HepG2 (cell line): ENCODE measurements at regions not wholly inside any gene's neighbourhood (a gene's known extent, or its start where the extent isn't known, plus 50 kb on each side); places are given as distances from the start of the nearest gene placed in this dataset.
A peak's percentile ranks its signal among the peaks of the same experiment; 100 is the strongest.

ENCODE experiments used
- BRCA1 ChIP-seq: sonication (generic); formaldehyde crosslinking; IDR thresholded peaks from 2 replicates; pipeline ENCODE4 v1.4.0; 2020; ENCODE audit warnings: missing genetic modification reagents
- ELF3 ChIP-seq: IDR thresholded peaks from 2 replicates; pipeline ENCODE4 v1.6.1; 2016; ENCODE audit warnings: missing genetic modification reagents, missing compliant biosample characterization
- FOXJ3 ChIP-seq: sonication (generic); formaldehyde crosslinking; IDR thresholded peaks from 2 replicates; pipeline ENCODE4 v1.4.0; 2020; ENCODE audit warnings: missing genetic modification reagents, mild to moderate bottlenecking, borderline replicate concordance
- FOXO1 ChIP-seq: sonication (generic); formaldehyde crosslinking; IDR thresholded peaks from 2 replicates; pipeline ENCODE4 v1.4.0; 2020; ENCODE audit warnings: missing genetic modification reagents
- HDAC6 ChIP-seq: fragments of 200-600 bp; sonication (generic); IDR thresholded peaks from 2 replicates; pipeline ENCODE4 v1.7.0; 2017; ENCODE audit warnings: mild to moderate bottlenecking, antibody characterized with exemption, low read length, low read depth
- KMT2A ChIP-seq: sonication (generic); formaldehyde crosslinking; IDR thresholded peaks from 2 replicates; pipeline ENCODE4 v1.4.0; 2020; ENCODE audit warnings: missing genetic modification reagents
- NCOA5 ChIP-seq: sonication (generic); formaldehyde crosslinking; IDR thresholded peaks from 2 replicates; pipeline ENCODE4 v1.4.0; 2020; ENCODE audit warnings: missing genetic modification reagents
- NR2C2 ChIP-seq: sonication (generic); formaldehyde crosslinking; IDR thresholded peaks from 2 replicates; pipeline ENCODE4 v1.4.0; 2020; ENCODE audit warnings: missing genetic modification reagents, mild to moderate bottlenecking, moderate library complexity, borderline replicate concordance
- PAWR ChIP-seq: sonication (generic); formaldehyde crosslinking; IDR thresholded peaks from 2 replicates; pipeline ENCODE4 v1.4.0; 2020; ENCODE audit warnings: missing genetic modification reagents, mild to moderate bottlenecking, borderline replicate concordance
- RFXANK ChIP-seq: IDR thresholded peaks from 2 replicates; pipeline ENCODE4 v1.6.1; 2016
- SOX5 ChIP-seq: IDR thresholded peaks from 2 replicates; pipeline ENCODE4 v1.6.1; 2016; ENCODE audit warnings: borderline replicate concordance
- SRSF4 ChIP-seq: fragments of 200-400 bp; formaldehyde crosslinking; IDR thresholded peaks from one replicate; pipeline ENCODE4 v1.6.1; 2018; ENCODE audit warnings: mild to moderate bottlenecking, low read depth, low read length, moderate library complexity; ENCODE audit not compliant: poor library complexity, severe bottlenecking
- SSRP1 ChIP-seq: IDR thresholded peaks from 2 replicates; pipeline ENCODE4 v1.6.1; 2016; ENCODE audit warnings: control low read depth
- TAF15 ChIP-seq: fragments of 200-400 bp; formaldehyde crosslinking; IDR thresholded peaks from one replicate; pipeline ENCODE4 v1.6.1; 2018; ENCODE audit warnings: mild to moderate bottlenecking, low read depth, low read length; ENCODE audit not compliant: poor library complexity, severe bottlenecking
- TCF12 ChIP-seq, 2 experiments: fragments of 450-650 bp in 1 of 2; sonication (generic) in 1 of 2; formaldehyde crosslinking in 1 of 2; IDR thresholded peaks; 2 replicates each; pipeline versions ENCODE4 v1.6.1 to v1.8.0; 2017 to 2022; ENCODE audit warnings: antibody characterized with exemption in 1 of 2, mild to moderate bottlenecking in 1 of 2, missing genetic modification reagents in 1 of 2, moderate library complexity in 1 of 2
- ZBTB4 ChIP-seq: sonication (generic); formaldehyde crosslinking; IDR thresholded peaks from 2 replicates; pipeline ENCODE4 v1.4.0; 2020; ENCODE audit warnings: missing genetic modification reagents, mild to moderate bottlenecking, borderline replicate concordance
- ZBTB8A ChIP-seq: sonication (generic); formaldehyde crosslinking; IDR thresholded peaks from 2 replicates; pipeline ENCODE4 v1.4.0; 2020; ENCODE audit warnings: mild to moderate bottlenecking, low read depth, missing genetic modification reagents, borderline replicate concordance
- ZMAT3 ChIP-seq: sonication (generic); formaldehyde crosslinking; conservative IDR thresholded peaks from 2 replicates; pipeline ENCODE4 v1.7.0; 2021; ENCODE audit warnings: missing genetic modification reagents
- ZNF264 ChIP-seq: sonication (generic); formaldehyde crosslinking; IDR thresholded peaks from 2 replicates; pipeline ENCODE4 v1.4.0; 2020; ENCODE audit warnings: missing genetic modification reagents
- ZNF274 ChIP-seq: sonication (generic); formaldehyde crosslinking; IDR thresholded peaks from 2 replicates; pipeline ENCODE4 v1.5.1; 2020; ENCODE audit warnings: mild to moderate bottlenecking, missing genetic modification reagents
- ZNF547 ChIP-seq: sonication (generic); formaldehyde crosslinking; IDR thresholded peaks from 2 replicates; pipeline ENCODE4 v1.5.1; 2020; ENCODE audit warnings: mild to moderate bottlenecking, missing genetic modification reagents
- ZNF724P ChIP-seq: sonication (generic); formaldehyde crosslinking; IDR thresholded peaks from 2 replicates; pipeline ENCODE4 v1.8.0; 2022; ENCODE audit warnings: missing genetic modification reagents, borderline replicate concordance
- ZNF782 ChIP-seq: sonication (generic); formaldehyde crosslinking; IDR thresholded peaks from 2 replicates; pipeline ENCODE4 v1.4.0; 2020; ENCODE audit warnings: missing genetic modification reagents, mild to moderate bottlenecking, borderline replicate concordance
- ZNF784 ChIP-seq: sonication (generic); formaldehyde crosslinking; IDR thresholded peaks from 2 replicates; pipeline ENCODE4 v1.5.1; 2020; ENCODE audit warnings: missing genetic modification reagents, mild to moderate bottlenecking, borderline replicate concordance
- ZNF800 ChIP-seq: sonication (generic); formaldehyde crosslinking; IDR thresholded peaks from 2 replicates; pipeline ENCODE4 v1.4.0; 2020; ENCODE audit warnings: missing genetic modification reagents
- ZNF850 ChIP-seq: sonication (generic); formaldehyde crosslinking; conservative IDR thresholded peaks from 2 replicates; pipeline ENCODE4 v1.9.0; 2021; ENCODE audit warnings: mild to moderate bottlenecking, missing genetic modification reagents

GRCh38 chr5:29780401-29780800 is 1413.1 kb upstream of the CDH6 start (continued):
- no peak for TF ChIP-seq NR2C2 (CRISPR knock-in tag)
- no peak for TF ChIP-seq ZMAT3 (CRISPR knock-in tag)
- no peak for TF ChIP-seq HDAC6
- no peak for TF ChIP-seq ZNF264 (CRISPR knock-in tag)
- no peak for TF ChIP-seq RFXANK (CRISPR knock-in tag)
- no peak for TF ChIP-seq PAWR
- no peak for TF ChIP-seq NCOA5 (CRISPR knock-in tag)
- no peak for TF ChIP-seq ZNF547 (CRISPR knock-in tag)
- TF ChIP-seq SOX5 (CRISPR knock-in tag): peak; percentile 89
- TF ChIP-seq ELF3: no peak
- TF ChIP-seq FOXO1 (CRISPR knock-in tag): peak; percentile 21; the same call in 1 of the 2 replicates
- TF ChIP-seq TCF12 (IDR thresholded peaks at IDR 0.05): no peak
- TF ChIP-seq TCF12 (CRISPR knock-in tag; IDR thresholded peaks at IDR 0.05): no peak
- no peak for TF ChIP-seq ZBTB4
- no peak for TF ChIP-seq SSRP1
- no peak for TF ChIP-seq ZNF724P (CRISPR knock-in tag)
- no peak for TF ChIP-seq BRCA1 (CRISPR knock-in tag)
- peak; percentile 56; the same call in 1 of the 2 replicates for TF ChIP-seq FOXJ3
- no peak for TF ChIP-seq KMT2A
- TF ChIP-seq TAF15: no peak
- no peak for TF ChIP-seq ZBTB8A (CRISPR knock-in tag)
- no peak for TF ChIP-seq ZNF782 (CRISPR knock-in tag)
- no peak for TF ChIP-seq ZNF274 (CRISPR knock-in tag)
- TF ChIP-seq SRSF4: no peak
- TF ChIP-seq ZNF800 (CRISPR knock-in tag): no peak
- no peak for TF ChIP-seq ZNF850 (CRISPR knock-in tag)
- TF ChIP-seq ZNF784 (CRISPR knock-in tag): no peak
